Activated CD4-positive, alpha-beta T cell treated with anti-CD3 and anti-CD28 coated beads, Interleukin-2, amount 50 U/mL, for 24 hours (primary cell): ENCODE measurements at regions not wholly inside any gene's neighbourhood (a gene's known extent, or its start where the extent isn't known, plus 50 kb on each side); places are given as distances from the start of the nearest gene placed in this dataset.
"Not testable (repeated sequence)": the region's sequence is repeated elsewhere in the genome, so short reads cannot be mapped to it uniquely, and the experiment has no call there.

Source experiments
- DNase-seq, 2 donors: peaks; one replicate each; pipeline ENCODE4 v3.0.0-alpha.2; 2020; ENCODE audit warnings: low read depth in 1 of 2, low spot score in 1 of 2

DNA sequence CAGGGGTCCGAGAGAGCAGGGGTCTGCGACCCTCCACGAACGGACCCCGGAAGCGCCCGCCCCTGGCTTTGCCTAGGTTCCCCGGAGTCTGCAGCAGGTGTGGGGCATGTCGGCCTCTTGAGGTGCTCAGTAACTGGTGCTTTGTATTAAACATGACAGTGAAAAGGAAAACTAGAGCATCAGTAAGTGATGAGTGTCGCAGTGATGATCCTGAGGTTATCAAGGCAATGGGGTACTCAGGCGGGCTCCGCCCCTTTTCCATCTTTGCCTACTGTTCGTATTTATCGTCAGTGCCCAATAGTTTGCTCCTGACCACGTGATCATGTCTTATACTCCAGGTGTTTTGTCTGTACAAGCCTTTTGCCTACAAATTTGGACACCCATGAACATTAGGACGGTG, 262.4 kb downstream of the ZNF37A start:
- not testable (repeated sequence) for DNase-seq

DNA sequence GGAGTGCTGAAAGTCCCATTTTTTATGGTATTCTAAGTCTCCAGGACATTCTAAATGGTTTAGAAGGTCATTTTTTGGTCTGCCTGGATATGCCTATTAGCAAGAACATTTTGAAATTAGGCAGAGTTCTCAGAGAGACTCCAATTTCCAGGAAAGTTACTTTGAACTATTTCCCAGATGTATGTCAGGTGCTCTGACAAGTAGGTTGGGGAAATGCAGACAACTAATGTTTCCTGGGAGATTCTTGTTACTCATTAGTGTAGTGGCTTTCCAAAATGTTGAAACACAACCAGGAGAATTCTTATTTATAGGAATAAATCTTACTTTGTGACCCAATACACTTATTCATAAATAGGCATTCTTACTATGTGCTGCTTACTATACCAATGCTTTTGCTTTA, 268.4 kb downstream of the ZNF37A start:
- DNase-seq = not testable (repeated sequence)

DNA sequence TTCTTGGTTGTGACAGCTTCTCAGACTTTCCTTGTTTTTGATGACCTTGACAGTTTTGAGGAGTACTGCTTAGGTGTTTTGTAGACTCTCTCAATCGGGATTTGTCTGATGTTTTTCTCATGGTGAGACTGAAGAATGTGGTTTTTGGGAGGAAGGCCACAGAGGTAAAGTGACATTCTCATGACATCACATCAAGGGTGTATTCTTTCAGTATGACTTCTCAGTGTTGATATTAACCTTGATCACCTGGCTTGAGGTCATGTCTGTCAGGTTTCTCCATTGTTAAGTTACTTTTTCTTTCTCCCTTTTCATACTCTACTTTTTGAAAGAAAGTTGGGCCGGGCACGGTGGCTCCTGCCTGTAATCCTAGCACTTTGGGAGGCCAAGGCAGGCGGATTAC, 269.9 kb downstream of the ZNF37A start:
- not testable (repeated sequence) for DNase-seq

DNA sequence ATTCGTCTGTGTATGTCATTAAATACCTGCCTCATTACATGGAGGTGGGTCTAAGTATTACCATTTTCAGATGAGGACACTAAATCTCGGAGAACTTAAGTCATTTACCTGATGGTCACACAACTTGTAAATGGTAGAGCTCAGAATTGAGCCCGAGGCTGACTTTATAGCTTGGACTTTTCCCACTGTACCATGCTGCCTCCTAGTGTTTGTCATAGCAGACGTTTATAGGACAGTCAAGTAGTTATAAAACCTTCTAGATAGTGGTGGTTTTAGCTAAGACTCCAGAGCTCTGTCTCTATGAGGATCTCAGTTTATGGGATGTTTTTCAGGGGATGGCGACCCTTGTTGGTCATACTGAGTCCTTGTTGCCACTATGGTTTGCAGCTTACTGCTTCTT, 271.8 kb downstream of the ZNF37A start:
- peak in 1 of 2 donors; percentile 9 for DNase-seq

DNA sequence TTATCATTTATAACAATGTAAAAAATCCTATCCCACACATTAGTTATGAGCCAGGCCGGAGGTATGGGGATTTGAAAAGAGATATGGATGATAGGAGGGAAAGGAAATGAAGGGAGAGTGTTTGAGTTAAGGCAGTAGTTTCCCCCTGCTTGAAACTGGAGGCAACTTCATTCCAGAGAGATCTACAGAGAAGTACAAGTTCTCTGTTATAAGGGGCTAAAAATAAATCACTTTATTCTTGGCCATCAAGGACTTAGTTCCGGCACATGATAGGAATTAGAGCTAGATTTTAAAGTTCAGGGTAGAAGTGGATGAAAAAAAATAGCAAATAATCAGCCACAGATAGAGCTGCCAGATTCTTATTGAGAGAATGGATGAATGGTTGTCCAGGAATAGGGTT, 289.7 kb downstream of the ZNF37A start:
- DNase-seq = not testable (repeated sequence)

DNA sequence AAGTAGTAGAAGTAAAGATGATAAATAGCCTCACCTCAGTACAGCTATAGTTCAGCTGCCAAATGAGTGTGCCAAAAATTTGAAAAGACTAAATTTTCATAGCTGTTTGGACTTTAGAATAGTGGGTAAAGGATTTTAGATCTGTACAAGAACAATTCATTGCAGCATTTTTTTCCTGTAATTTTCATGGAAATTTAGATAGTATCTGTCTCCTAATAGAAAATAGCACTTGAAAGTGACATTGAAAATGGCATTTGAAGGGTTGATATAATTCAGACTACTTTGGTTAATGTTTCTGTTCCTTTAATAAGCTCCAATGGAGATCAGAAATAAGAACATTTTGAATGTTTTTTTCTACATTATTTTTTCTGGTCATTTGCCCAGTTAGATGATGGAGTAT, 292.7 kb downstream of the ZNF37A start:
- not testable (repeated sequence) for DNase-seq

DNA sequence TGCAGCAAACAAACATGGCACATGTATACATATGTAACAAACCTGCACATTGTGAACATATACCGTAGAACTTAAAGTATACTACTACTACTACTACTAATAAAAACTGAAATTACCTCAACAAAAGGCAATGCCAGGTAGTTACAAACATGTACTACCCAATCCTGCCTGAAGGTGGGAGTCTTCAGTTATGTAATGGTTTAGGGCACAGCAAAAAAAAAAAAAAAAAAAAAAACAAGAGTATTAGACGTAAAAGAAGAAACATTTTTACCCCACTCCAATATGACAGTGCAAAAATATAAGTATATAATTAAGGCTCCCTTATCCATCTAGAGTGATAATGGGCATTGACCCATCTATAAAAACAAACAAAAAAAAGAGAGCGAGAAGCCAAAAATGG, 296.6 kb downstream of the ZNF37A start:
- DNase-seq = peak in 1 of 2 donors; percentile 15

DNA sequence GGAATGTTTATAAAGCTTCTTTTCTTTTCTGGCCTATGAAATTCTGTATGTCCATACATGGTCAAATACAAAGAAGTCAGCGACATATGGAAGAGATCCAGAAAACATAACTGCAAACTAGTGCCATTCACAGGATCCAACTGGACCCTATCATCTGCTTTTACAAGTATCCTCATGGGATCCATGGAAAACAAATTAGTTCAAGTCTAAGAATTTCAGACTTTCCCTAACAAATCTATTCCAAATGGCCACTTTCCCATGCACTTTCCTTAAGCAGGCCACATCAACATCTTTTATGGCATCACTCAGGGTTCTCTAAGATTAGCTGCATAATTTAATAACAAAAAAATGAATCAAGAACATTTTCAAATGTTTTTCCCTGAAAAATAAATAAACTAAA, 301.3 kb downstream of the ZNF37A start:
- DNase-seq = not testable (repeated sequence)

DNA sequence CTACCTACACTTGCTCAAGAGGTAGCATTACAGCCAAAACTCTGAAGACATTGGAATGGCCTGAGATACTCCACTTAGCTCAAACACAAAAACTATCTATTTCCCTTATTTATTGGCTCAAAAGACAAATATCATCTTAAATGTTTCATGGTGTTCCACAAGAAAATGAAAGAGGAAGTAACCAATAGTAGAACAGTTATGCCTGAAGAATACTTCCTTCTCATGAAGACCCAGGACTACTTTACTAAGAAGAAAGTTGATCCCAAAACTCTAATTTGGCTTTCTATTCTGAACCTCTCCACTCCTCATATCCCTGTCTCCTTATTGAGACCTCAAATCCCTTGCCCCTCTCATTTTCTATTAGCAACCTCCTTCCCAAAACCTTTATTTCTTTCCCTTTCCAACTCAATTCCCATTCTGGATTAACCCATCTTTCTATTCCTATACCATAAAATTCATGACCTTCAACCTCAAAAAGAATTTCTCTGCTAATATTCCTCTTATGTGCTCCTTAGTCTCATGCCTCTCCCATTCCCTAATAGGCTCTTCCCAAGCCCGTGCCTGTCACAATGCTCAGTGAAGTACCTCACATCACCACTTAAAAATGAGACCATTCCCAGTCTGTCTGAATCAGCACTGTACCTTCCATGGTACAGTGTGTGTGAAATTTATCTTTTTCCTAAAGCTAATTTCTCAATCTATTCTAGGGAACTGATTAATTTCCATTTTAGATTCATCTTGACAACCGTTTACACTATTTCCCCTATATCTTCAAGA, 302.2 kb downstream of the ZNF37A start:
- not testable (repeated sequence) for DNase-seq

DNA sequence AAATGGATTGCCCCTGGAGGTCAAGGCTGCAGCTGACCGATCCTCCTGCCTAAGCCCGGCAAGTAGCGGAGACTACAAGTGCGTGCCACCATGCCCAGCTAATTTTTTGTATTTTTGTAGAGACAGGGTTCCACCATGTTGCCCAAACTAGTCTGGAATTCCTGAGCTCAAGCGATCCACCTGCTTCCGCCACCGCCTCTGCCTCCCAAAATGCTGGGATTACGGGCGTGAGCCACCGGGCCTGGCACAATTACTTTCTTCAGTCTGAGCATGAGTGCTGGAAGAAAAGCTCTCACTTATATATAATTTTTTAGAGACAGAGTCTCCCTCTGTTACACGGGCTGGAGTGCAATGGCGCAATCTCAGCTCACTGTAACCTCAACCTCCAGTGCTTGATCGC, 307.4 kb downstream of the ZNF37A start:
- DNase-seq = not testable (repeated sequence)

DNA sequence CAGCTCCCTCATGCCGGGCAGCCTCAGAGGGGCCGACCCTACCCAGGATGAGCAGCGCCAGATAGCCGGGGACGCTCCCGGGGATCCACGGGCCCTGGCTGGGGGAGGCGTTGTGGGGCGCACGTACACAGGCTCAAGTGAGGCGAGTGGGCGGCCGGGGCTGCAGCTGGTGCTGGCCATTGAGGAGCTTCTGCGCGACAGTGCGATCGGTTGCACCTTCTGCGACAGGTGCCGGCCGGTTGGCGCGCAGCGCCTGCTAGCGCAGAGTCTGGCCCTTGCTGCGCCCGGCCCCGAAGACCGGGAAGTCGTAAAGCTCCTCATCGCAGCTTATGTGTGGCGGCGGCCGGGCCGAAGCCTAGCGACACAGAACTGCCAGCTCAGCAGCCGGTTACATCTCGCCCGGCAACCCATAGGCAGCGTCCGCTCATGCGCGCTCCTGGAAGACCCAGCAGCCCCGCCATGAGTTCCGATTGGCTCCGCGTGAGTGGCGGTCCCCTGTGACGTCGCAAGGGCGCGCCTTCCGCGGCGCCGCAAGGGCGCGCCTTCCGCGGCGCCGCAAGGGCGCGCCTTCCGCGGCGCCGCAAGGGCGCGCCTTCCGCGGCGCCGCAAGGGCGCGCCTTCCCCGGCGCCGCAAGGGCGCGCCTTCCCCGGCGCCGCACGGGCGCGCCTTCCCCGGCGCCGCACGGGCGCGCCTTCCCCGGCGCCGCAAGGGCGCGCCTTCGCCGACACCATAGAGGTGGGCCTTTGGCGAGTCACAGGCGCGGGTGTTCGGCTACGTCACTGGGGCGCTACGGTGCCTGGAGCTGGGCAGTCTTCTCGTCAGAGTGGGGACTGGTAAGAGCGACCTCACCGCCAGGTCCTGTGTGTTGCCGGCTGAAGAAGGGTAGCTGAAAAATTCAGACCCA, 308.6 kb downstream of the ZNF37A start:
- DNase-seq = peak; percentile 79 to 91

DNA sequence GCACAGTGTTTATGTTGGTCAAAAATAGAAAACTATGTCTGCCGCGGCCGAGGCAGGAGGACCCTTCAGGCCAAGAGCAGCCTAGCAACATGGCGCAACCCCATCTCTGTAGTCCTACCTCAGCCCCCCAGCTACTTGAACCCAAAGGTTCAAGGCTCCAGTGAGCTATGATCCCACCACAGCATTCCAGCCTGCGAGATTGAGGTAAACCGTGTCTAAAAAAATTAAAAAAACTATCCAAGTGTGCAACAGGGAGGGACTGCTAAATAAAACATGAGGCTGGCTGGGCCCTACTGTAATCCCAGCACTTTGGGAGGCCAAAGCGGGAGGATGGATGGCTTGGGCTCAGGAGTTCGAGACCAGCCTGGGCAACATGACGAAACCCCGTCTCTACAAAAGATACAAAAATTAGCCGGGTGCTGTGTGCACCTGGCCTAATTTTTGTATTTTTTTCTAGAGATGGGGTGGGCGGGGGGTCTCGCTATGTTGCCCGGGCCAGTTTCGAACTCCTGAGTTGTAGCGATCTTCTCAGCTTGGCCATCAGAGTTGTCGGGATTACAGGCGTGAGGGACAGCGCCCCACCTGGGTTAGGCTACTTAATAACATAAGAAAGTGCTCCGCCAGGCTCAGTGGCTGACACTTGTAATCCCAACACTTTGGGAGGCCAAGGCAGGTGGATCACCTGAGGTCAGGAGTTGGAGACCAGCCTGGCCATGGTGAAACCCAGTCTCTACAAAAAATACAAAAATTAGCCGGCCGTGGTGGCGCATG, 309.4 kb downstream of the ZNF37A start:
- not testable (repeated sequence) for DNase-seq

DNA sequence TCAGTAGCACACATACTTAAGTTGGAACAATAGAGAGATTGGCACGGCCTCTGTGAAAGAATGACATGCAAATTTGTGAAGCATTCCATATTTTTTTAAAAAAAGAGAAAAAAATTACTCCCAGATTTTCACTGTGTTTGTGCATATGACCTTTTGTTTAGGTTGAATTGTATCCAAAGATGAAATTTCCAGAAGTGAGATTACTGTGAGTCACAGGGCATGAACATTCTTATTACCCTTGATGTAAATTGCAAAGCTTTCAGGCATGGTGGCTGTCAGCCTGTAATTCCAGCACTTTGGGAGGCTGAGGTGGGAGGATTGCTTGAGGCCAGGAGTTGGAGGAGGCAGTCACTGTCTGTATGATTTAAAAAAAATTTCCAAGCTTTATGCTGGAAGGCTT, 329.5 kb downstream of the ZNF37A start:
- DNase-seq = not testable (repeated sequence)

DNA sequence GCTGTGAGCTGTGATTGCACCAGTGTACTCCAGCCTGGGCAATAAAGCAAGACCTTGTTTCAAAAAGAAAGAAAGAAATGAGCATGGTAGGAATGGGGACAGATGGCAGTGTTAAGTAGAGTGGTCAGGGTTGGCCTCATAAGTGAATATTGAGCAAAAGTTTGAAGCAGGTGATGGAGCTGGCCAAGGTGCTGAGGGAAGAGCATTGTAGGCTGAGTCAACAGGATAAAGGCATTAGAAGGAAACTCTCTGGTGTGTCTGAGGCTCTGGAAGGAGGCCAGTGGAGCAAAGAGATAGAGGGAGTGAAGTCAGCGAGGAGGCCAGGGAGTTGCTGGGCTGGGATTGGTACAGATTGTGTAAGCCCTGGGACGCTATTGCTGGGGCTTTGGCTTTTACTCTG, 336.1 kb downstream of the ZNF37A start:
- not testable (repeated sequence) for DNase-seq

DNA sequence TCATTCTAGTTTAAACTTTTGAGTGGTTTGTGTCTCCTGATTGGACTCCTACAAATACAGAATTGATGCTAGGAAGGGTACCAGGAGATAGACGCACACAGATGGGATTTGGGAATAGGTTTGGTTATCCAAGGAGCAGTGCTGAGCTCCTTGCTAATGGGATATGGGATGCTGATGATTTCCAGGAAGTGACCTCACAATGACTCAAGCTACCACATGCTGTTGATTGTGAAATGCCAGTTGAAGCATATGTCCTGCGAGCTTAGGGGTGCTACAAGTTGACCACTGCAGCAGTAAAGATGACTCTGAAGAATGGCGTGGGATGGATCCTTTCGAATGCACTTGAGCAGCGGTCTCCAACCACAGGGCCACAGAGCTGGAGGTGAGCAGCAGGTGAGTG, 343.2 kb downstream of the ZNF37A start:
- not testable (repeated sequence) for DNase-seq

DNA sequence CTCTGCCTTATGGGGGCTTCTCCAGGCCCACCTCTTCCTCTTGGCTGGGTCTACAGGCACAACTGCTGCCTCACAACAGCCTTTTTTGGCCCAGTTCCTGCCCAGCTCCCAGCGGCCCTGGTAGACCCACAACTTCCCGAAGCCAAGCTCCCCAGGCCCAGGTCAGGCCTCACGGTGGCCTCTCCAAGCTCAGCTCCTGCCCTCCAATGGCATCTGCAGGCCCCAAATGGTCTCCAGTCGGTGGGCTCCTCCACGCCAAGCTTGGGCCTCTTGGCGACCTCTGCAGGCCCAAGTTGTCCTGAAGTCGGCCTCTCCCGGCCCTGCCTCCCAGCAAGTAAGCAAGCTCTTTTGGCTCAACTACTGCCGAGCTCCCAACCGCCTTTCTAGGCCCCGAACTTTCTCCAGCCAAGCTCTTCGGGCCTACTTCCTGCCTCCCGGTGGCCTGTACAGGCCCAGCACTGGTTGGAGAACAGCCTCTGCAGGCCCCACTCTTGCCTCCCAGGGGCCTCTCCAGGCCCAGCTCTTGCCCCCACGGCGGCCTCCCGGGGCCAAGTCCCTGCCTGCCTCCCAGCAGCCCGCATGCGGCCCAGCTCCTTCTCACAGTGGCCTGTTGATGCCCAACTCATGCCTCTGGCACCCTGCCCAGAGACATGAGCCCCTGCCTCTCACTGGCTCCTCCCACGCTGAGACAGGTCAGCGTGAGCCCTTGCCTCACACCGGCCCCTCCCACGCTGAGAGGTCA, 354.6 kb downstream of the ZNF37A start:
- DNase-seq = not testable (repeated sequence)

DNA sequence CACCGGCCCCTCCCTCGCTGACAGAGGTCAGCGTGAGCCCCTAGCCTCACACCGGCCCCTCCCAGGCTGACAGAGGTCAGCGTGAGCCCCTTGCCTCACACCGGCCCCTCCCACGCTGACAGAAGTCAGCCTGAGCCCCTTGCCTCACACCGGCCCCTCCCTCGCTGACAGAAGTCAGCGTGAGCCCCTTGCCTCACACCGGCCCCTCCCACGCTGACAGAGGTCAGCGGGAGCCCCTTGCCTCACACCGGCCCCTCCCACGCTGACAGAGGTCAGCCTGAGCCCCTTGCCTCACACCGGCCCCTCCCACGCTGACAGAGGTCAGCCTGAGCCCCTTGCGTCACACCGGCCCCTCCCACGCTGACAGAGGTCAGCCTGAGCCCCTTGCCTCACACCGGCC, 355.5 kb downstream of the ZNF37A start:
- DNase-seq = not testable (repeated sequence)

DNA sequence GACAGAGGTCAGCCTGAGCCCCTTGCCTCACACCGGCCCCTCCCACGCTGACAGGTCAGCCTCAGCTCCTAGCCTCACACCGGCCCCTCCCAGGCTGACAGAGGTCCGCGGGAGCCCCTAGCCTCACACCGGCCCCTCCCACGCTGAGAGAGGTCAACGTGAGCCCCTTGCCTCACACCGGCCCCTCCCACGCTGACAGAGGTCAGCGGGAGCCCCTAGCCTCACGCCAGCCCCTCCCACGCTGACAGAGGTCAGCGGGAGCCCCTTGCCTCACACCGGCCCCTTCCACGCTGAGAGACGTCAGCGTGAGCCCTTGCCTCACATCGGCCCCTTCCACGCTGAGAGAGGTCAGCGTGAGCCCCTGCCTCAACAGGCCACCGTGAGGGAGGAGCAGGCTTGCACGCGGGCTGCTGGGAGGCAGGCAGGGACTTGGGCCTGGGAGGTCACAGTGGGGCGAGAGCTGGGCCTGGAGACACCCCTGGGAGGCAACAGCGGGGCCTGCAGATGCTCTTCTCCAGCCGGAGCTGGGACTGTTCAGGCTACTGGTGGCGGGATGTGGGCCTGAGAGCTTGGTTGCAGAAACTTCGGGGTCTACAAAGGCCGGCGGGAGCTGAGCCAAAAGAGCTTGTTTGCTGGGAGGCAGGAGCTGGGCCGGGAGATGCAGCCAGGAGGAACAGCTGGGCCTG, 356.4 kb downstream of the ZNF37A start:
- not testable (repeated sequence) for DNase-seq

DNA sequence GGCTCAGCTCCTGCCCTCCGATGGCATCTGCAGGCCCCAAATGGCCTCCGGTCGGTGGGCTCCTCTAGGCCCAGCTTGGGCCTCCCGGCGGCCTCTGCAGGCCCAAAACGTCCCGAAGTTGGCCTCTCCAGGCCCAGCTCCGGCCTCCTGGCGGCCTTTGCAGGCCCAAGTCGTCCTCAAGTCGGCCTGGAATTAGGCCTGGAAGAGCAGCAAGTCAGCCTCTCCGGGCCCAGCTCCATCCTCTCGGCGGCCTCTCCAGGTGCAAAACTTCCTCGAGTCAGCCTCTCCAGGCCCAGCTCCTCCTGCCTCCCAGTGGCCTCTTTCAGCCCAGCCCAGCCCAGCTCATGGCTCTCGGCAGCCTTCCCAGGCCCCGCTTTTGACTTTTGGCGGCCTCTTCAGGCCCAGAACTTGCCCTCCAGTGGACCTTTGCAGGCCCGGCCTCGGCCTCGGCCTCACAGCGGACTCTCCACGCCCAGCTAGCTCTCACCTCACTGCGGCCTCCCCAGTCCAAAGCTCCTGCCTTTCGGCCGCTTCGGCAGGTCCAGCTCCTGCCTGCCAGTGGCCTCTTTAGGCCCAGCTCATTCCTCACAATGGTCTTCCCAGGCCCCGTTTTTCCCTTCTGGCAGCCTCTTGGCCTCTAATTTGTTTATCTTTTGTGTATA, 357.3 kb downstream of the ZNF37A start:
- not testable (repeated sequence) for DNase-seq
